Endodermal cell (in vitro differentiated cells): ENCODE measurements at regions not wholly inside any gene's neighbourhood (a gene's known extent, or its start where the extent isn't known, plus 50 kb on each side); places are given as distances from the start of the nearest gene placed in this dataset.

Source experiments
- DNase-seq: peaks from one replicate; pipeline ENCODE4 v3.0.0-alpha.2; 2017
- H3K27ac ChIP-seq: 2 replicates; pipeline ENCODE4 v1.5.1; 2013; ENCODE audit warnings: mild to moderate bottlenecking, low read depth, low read length, moderate library complexity
- H3K27me3 ChIP-seq: 2 replicates; pipeline ENCODE4 v1.6.1; 2013; ENCODE audit warnings: mild to moderate bottlenecking, low read length, moderate library complexity; ENCODE audit not compliant: insufficient read depth, control insufficient read depth, poor library complexity, severe bottlenecking
- H3K36me3 ChIP-seq: 2 replicates; pipeline ENCODE4 v1.7.0; 2013; ENCODE audit warnings: mild to moderate bottlenecking, low read length, moderate library complexity; ENCODE audit not compliant: control insufficient read depth, insufficient read depth
- H3K4me1 ChIP-seq: one replicate; pipeline ENCODE4 v1.7.0; 2013; ENCODE audit warnings: low read length; ENCODE audit not compliant: control insufficient read depth, insufficient read depth
- H3K4me3 ChIP-seq: 2 replicates; pipeline ENCODE4 v1.5.1; 2013; ENCODE audit warnings: mild to moderate bottlenecking, low read length, moderate library complexity
- H3K9ac ChIP-seq: 2 replicates; pipeline ENCODE4 v1.6.1; 2013; ENCODE audit warnings: mild to moderate bottlenecking, low read length, moderate library complexity; ENCODE audit not compliant: poor library complexity, severe bottlenecking; ENCODE audit errors: extremely low read depth
- H3K9me3 ChIP-seq: 2 replicates; pipeline ENCODE4 v1.6.1; 2013; ENCODE audit warnings: mild to moderate bottlenecking, low read length, moderate library complexity; ENCODE audit not compliant: control insufficient read depth
- H3K27ac Mint-ChIP-seq: 2 replicates; pipeline ENCODE4 v1.8.0; 2020; ENCODE audit warnings: mixed read lengths
- H3K27me3 Mint-ChIP-seq: 2 replicates; pipeline ENCODE4 v1.8.0; 2021; ENCODE audit warnings: mild to moderate bottlenecking, mixed read lengths; ENCODE audit not compliant: insufficient read depth
- H3K36me3 Mint-ChIP-seq: 2 replicates; pipeline ENCODE4 v1.8.0; 2020; ENCODE audit warnings: low read depth, mixed read lengths
- H3K4me1 Mint-ChIP-seq: 2 replicates; pipeline ENCODE4 v1.8.0; 2020; ENCODE audit warnings: mixed read lengths
- H3K4me3 Mint-ChIP-seq: 2 replicates; pipeline ENCODE4 v1.8.0; 2020; ENCODE audit warnings: mild to moderate bottlenecking, moderate library complexity, mixed read lengths
- H3K9me3 Mint-ChIP-seq: 2 replicates; pipeline ENCODE4 v1.8.0; 2020; ENCODE audit warnings: mild to moderate bottlenecking, mixed read lengths
- WGBS, 2 experiments: methylation state at CpG; one replicate each; pipeline versions ENCODE4 v1.1.5 to v1.1.7; 2013; ENCODE audit warnings: missing lambda C conversion rate in 2 of 2, mixed read lengths in 1 of 2; ENCODE audit not compliant: insufficient coverage in 1 of 2, insufficient read length in 1 of 2; 5-methylcytosine and 5-hydroxymethylcytosine counted together
- TF ChIP-seq, protein P1 (sequence below): fragments of 200-600 bp; sonication (generic); conservative IDR thresholded peaks from 2 replicates; pipeline ENCODE4 v1.5.0; 2021; ENCODE audit warnings: antibody characterized with exemption, mild to moderate bottlenecking

DNA sequence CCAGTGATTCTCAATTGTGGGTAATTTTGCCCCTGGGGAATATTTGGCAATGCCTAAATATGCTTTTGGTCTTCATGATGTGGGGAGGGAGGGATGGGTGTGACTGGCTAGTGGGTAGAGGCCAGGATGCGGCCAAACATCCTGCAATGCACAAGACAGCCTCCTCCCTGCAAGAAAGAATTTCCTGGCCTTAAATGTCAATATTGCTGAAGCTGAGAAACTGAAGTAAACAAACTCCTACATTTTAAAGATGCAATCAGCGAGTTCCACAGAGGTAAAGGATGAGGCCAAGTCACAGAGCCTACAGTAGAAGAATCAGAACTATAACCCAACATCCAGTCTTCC, 272.9 kb upstream of the EPHA4 start:
- H3K27ac ChIP-seq = no peak overlapping the region
- WGBS, 2 experiments = 97 to 100% methylated on average over 1 to 2 of the region's 2 CpGs
- H3K4me1 Mint-ChIP-seq = peaks cover 15% of the 10 kb centered on the region

DNA sequence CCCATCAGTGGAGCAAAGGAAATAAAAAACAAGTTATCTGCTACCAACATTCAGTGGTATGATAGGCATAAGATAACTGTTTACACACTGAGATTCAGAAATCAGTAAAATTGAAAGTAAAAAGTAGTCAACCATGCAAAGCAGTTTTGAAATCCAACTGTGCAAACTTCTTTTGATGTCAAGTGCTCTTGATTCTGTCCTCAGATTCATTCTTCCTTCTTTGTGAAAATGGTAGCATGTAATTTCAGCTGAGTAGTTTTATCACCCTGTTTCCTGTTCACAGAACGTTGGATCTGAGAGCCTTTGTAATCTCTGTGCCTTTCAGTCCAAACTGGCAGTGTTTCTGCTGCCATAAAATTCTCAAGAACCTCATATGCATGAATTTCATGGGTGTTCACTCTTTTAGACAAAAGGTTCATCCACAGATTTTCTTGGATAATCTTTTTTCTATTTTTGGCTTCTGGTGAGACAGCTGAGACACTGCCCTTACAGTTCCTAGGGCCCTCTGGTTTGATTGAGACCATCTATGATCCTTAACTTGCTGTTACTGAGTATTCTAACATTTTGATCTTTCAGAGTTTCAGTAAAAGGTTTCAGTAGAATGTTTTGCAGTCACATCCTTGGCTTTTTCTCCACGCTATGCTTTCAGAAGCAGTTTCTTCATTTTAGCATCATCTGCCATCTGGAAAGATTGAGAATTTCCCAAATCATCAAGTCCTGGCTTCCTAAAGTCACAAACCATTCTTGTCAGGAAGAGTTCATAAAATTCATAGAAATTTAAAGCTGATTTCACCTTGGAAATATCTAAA, 272.3 kb upstream of the EPHA4 start:
- no peak for DNase-seq
- WGBS, 2 experiments = 80 to 88% methylated on average over 2 of the region's 2 CpGs
- no peaks in the 10 kb centered on the region for H3K36me3 Mint-ChIP-seq

More for the DNA sequence above, 272.9 kb upstream of the EPHA4 start:
- H3K4me1 ChIP-seq = no peaks in the 10 kb centered on the region
- H3K27me3 ChIP-seq = no peaks in the 10 kb centered on the region
- H3K4me3 ChIP-seq = no peak overlapping the region
- no peaks in the 10 kb centered on the region for H3K27me3 Mint-ChIP-seq
- H3K36me3 Mint-ChIP-seq = no peaks in the 10 kb centered on the region
- TF ChIP-seq, protein P1, sequence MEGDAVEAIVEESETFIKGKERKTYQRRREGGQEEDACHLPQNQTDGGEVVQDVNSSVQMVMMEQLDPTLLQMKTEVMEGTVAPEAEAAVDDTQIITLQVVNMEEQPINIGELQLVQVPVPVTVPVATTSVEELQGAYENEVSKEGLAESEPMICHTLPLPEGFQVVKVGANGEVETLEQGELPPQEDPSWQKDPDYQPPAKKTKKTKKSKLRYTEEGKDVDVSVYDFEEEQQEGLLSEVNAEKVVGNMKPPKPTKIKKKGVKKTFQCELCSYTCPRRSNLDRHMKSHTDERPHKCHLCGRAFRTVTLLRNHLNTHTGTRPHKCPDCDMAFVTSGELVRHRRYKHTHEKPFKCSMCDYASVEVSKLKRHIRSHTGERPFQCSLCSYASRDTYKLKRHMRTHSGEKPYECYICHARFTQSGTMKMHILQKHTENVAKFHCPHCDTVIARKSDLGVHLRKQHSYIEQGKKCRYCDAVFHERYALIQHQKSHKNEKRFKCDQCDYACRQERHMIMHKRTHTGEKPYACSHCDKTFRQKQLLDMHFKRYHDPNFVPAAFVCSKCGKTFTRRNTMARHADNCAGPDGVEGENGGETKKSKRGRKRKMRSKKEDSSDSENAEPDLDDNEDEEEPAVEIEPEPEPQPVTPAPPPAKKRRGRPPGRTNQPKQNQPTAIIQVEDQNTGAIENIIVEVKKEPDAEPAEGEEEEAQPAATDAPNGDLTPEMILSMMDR = no peak
- no peaks in the 10 kb centered on the region for H3K36me3 ChIP-seq
- H3K9me3 Mint-ChIP-seq = no peaks in the 10 kb centered on the region
- H3K27ac Mint-ChIP-seq = no peak overlapping the region
- H3K9ac ChIP-seq = no peak overlapping the region
- no peak overlapping the region for H3K4me3 Mint-ChIP-seq
- H3K9me3 ChIP-seq = no peaks in the 10 kb centered on the region
- DNase-seq = no peak

DNA sequence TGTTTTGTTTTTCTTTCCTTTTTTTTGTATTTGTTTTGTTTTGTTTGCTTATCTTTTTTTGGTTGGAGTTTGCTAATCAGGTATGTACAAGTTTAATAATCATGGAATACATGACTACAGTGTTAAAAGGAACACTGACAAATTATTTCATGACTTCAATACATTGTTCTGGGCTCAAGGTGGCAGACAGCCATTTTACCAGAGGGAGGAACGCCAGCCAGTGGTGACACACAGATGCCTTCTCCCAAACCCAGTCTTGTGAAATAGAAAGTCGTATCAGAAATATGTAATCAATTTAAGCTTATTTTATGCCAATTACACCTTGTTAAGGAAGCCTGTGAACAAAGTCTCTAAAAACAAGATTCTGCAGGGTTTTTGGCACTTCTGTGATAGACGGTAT, 264.0 kb upstream of the EPHA4 start:
- no peak overlapping the region for H3K4me3 Mint-ChIP-seq
- WGBS, 2 experiments = 92 to 98% methylated on average over 2 to 3 of the region's 3 CpGs
- Histone ChIP-seq H3K9me3 (peaks cover 6% of the 10 kb centered on the region), H3K27ac (no peak overlapping the region), H3K36me3 (no peaks in the 10 kb centered on the region), H3K27me3 (no peaks in the 10 kb centered on the region), H3K4me3 (no peak overlapping the region), H3K4me1 (no peaks in the 10 kb centered on the region), H3K9ac (no peak overlapping the region)
- peaks cover 1% of the 10 kb centered on the region for H3K27me3 Mint-ChIP-seq
- TF ChIP-seq, protein P1 = no peak
- no peak for DNase-seq
- H3K9me3 Mint-ChIP-seq = peaks cover 2% of the 10 kb centered on the region
- H3K36me3 Mint-ChIP-seq = no peaks in the 10 kb centered on the region
- H3K4me1 Mint-ChIP-seq = peaks cover 2% of the 10 kb centered on the region
- no peak overlapping the region for H3K27ac Mint-ChIP-seq

More for the DNA sequence above, 272.3 kb upstream of the EPHA4 start:
- H3K4me3 Mint-ChIP-seq = no peak overlapping the region
- H3K27me3 Mint-ChIP-seq = no peaks in the 10 kb centered on the region
- Histone ChIP-seq H3K9me3 (no peaks in the 10 kb centered on the region), H3K36me3 (no peaks in the 10 kb centered on the region), H3K4me3 (no peak overlapping the region), H3K9ac (no peak overlapping the region), H3K27ac (no peak overlapping the region), H3K4me1 (no peaks in the 10 kb centered on the region), H3K27me3 (no peaks in the 10 kb centered on the region)
- peaks cover 15% of the 10 kb centered on the region for H3K4me1 Mint-ChIP-seq
- no peak overlapping the region for H3K27ac Mint-ChIP-seq
- TF ChIP-seq, protein P1 = no peak
- no peaks in the 10 kb centered on the region for H3K9me3 Mint-ChIP-seq
